OCI-LY7 (cell line): ENCODE measurements at regions not wholly inside any gene's neighbourhood (a gene's known extent, or its start where the extent isn't known, plus 50 kb on each side); places are given as distances from the start of the nearest gene placed in this dataset.

Experiments
- CTCF ChIP-seq: fragments of 200-600 bp; sonication (generic); conservative IDR thresholded peaks from 2 replicates; pipeline ENCODE4 v1.5.1; 2014; ENCODE audit warnings: mild to moderate bottlenecking, antibody characterized with exemption, low read length, moderate library complexity, mixed read lengths
- EZH2phosphoT487 ChIP-seq: fragments of 200-600 bp; sonication (generic); IDR thresholded peaks from 2 replicates; pipeline ENCODE4 v1.6.1; 2018; ENCODE audit warnings: low read depth, borderline replicate concordance, mild to moderate bottlenecking, mixed run types, antibody characterized with exemption, low read length, moderate library complexity, mixed read lengths

DNA sequence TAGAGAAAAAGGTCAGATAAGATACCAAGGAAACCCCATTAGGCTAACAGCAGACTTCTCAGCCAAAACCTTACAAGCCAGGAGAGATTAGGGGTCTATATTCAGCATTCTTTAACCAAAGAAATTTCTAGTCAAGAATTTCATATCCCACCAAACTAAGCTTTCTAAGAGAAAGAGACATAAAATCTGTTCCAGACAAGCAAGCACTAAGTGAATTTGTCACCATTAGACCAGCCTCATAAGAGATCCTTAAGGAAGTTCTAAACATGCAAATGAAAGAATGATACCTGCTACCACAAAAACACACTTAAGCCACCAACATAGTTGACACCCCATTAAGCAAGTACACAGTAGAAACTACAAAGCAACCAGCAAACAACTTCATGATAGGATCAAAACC lies 276.2 kb downstream of the C11orf87 start:
- TF ChIP-seq CTCF, result no peak
- no peak for TF ChIP-seq EZH2phosphoT487
